WTC11 (cell line): ENCODE measurements at regions not wholly inside any gene's neighbourhood (a gene's known extent, or its start where the extent isn't known, plus 50 kb on each side); places are given as distances from the start of the nearest gene placed in this dataset.

Experiments
- FOXK1 ChIP-seq: sonication (generic); formaldehyde crosslinking; IDR thresholded peaks from 2 replicates; pipeline ENCODE4 v1.8.0; 2022; ENCODE audit warnings: mild to moderate bottlenecking, moderate library complexity, missing genetic modification reagents
- IRF2 ChIP-seq: sonication (generic); formaldehyde crosslinking; IDR thresholded peaks from 2 replicates; pipeline ENCODE4 v1.8.0; 2022; ENCODE audit warnings: low read depth, missing genetic modification reagents, borderline replicate concordance
- SP1 ChIP-seq: sonication (generic); formaldehyde crosslinking; conservative IDR thresholded peaks from 2 replicates; pipeline ENCODE4 v1.8.1; 2022; ENCODE audit warnings: missing genetic modification reagents
- TCF7 ChIP-seq: sonication (generic); formaldehyde crosslinking; IDR thresholded peaks from 2 replicates; pipeline ENCODE4 v1.8.0; 2022; ENCODE audit warnings: mild to moderate bottlenecking, low read depth, missing genetic modification reagents, moderate library complexity
- TF ChIP-seq, protein P1 (sequence below): fragments of 200-600 bp; IDR thresholded peaks from 2 replicates; pipeline ENCODE4 v1.8.0; 2022; ENCODE audit warnings: antibody characterized with exemption
- TF ChIP-seq, protein P2 (sequence below): sonication (generic); formaldehyde crosslinking; IDR thresholded peaks from 2 replicates; pipeline ENCODE4 v1.8.1; 2022; ENCODE audit warnings: low read depth, missing genetic modification reagents, borderline replicate concordance
- TF ChIP-seq, protein P3 (sequence below): sonication (generic); formaldehyde crosslinking; IDR thresholded peaks from 2 replicates; pipeline ENCODE4 v1.8.0; 2022; ENCODE audit warnings: mild to moderate bottlenecking, missing genetic modification reagents
- TF ChIP-seq, protein P4 (sequence below): fragments of 250-450 bp; sonication (Bioruptor Pico); conservative IDR thresholded peaks from 2 replicates; pipeline ENCODE4 v1.9.0; 2021; ENCODE audit warnings: mild to moderate bottlenecking
- TF ChIP-seq, protein P5 (sequence below): sonication (generic); formaldehyde crosslinking; IDR thresholded peaks from 2 replicates; pipeline ENCODE4 v1.8.0; 2022; ENCODE audit warnings: mild to moderate bottlenecking, missing genetic modification reagents
- TF ChIP-seq, protein P6 (sequence below): sonication (generic); formaldehyde crosslinking; IDR thresholded peaks from 2 replicates; pipeline ENCODE4 v1.8.0; 2022; ENCODE audit warnings: mild to moderate bottlenecking, missing genetic modification reagents

DNA sequence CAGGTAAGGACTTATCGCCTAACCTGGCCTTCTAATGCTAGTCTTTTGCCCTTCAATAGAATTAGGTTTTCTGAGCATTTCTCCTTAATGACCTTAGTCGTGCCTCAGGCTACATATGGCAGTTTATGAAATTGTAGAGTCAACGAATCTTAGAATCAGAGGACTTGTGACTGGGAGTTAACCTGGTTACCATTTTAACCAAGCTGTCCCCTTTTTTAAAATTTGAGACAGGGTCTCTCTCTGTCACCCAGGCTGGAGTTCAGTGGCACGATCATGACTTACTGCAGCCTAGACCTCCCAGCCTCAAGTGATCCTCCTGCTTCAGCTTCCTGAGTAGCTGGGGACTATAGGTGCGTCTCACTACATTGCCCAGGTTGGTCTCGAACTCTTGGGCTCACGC is 53.5 kb upstream of the DMRTB1 start:
- TF ChIP-seq, protein P1, sequence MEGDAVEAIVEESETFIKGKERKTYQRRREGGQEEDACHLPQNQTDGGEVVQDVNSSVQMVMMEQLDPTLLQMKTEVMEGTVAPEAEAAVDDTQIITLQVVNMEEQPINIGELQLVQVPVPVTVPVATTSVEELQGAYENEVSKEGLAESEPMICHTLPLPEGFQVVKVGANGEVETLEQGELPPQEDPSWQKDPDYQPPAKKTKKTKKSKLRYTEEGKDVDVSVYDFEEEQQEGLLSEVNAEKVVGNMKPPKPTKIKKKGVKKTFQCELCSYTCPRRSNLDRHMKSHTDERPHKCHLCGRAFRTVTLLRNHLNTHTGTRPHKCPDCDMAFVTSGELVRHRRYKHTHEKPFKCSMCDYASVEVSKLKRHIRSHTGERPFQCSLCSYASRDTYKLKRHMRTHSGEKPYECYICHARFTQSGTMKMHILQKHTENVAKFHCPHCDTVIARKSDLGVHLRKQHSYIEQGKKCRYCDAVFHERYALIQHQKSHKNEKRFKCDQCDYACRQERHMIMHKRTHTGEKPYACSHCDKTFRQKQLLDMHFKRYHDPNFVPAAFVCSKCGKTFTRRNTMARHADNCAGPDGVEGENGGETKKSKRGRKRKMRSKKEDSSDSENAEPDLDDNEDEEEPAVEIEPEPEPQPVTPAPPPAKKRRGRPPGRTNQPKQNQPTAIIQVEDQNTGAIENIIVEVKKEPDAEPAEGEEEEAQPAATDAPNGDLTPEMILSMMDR = no peak
- TF ChIP-seq TCF7 (CRISPR knock-in tag) = no peak
- TF ChIP-seq, protein P2, sequence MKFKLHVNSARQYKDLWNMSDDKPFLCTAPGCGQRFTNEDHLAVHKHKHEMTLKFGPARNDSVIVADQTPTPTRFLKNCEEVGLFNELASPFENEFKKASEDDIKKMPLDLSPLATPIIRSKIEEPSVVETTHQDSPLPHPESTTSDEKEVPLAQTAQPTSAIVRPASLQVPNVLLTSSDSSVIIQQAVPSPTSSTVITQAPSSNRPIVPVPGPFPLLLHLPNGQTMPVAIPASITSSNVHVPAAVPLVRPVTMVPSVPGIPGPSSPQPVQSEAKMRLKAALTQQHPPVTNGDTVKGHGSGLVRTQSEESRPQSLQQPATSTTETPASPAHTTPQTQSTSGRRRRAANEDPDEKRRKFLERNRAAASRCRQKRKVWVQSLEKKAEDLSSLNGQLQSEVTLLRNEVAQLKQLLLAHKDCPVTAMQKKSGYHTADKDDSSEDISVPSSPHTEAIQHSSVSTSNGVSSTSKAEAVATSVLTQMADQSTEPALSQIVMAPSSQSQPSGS (CRISPR knock-in tag) = no peak
- no peak for TF ChIP-seq IRF2
- TF ChIP-seq, protein P3, sequence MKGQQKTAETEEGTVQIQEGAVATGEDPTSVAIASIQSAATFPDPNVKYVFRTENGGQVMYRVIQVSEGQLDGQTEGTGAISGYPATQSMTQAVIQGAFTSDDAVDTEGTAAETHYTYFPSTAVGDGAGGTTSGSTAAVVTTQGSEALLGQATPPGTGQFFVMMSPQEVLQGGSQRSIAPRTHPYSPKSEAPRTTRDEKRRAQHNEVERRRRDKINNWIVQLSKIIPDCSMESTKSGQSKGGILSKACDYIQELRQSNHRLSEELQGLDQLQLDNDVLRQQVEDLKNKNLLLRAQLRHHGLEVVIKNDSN = no peak
- TF ChIP-seq SP1 (CRISPR knock-in tag) = no peak
- TF ChIP-seq, protein P4, sequence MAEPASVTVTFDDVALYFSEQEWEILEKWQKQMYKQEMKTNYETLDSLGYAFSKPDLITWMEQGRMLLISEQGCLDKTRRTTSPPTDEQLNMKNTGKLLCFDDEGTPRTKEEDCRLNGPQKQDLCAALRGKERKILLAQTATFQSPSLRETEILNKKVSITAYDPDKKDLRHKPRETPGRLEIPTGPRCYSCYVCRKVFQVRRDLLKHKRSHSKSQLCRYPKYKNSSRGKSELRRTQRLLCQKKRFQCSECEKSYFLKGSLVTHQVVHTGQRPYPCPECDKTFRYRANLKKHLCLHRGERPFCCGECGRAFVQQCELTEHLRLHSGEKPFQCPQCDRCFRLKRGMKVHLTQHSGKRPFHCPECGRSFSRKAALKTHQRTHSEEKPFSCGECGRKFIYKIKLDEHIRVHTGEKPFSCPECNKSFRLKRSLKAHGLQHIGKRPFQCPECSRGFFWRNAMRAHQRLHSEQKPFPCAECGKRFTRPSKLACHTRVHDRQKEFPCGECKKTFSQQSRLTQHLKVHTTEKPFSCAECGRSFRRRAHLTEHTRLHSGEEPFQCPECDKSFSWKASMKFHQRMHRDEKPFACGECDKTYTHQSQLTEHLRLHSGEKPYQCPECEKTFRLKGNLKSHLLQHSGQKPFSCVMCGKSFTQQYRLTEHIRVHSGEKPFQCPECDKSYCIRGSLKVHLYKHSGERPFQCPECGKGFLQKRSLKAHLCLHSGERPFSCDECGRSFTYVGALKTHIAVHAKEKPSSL = no peak
- TF ChIP-seq, protein P5, sequence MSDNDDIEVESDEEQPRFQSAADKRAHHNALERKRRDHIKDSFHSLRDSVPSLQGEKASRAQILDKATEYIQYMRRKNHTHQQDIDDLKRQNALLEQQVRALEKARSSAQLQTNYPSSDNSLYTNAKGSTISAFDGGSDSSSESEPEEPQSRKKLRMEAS (CRISPR knock-in tag) = no peak
- TF ChIP-seq, protein P6, sequence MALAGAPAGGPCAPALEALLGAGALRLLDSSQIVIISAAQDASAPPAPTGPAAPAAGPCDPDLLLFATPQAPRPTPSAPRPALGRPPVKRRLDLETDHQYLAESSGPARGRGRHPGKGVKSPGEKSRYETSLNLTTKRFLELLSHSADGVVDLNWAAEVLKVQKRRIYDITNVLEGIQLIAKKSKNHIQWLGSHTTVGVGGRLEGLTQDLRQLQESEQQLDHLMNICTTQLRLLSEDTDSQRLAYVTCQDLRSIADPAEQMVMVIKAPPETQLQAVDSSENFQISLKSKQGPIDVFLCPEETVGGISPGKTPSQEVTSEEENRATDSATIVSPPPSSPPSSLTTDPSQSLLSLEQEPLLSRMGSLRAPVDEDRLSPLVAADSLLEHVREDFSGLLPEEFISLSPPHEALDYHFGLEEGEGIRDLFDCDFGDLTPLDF (CRISPR knock-in tag) = no peak
- no peak for TF ChIP-seq FOXK1
